NT2/D1 (cell line): ENCODE measurements at regions not wholly inside any gene's neighbourhood (a gene's known extent, or its start where the extent isn't known, plus 50 kb on each side); places are given as distances from the start of the nearest gene placed in this dataset.

ENCODE experiments used
- YY1 ChIP-seq: IDR thresholded peaks from 2 replicates; pipeline ENCODE4 v1.6.1; 2011; ENCODE audit not compliant: insufficient read length, insufficient read depth
- ZNF274 ChIP-seq: IDR thresholded peaks from 2 replicates; pipeline ENCODE4 v1.6.1; 2011; ENCODE audit warnings: mild to moderate bottlenecking, low read depth, low read length

GRCh38 chr21:28779914-28780313 is 212.8 kb downstream of the LTN1 start:
- no peak for TF ChIP-seq YY1
- no peak for TF ChIP-seq ZNF274
